H1 (cell line): ENCODE measurements at regions not wholly inside any gene's neighbourhood (a gene's known extent, or its start where the extent isn't known, plus 50 kb on each side); places are given as distances from the start of the nearest gene placed in this dataset.

Experiments used
- CTCF ChIA-PET: fragments of 300-600 bp; sonication (Branson Sonifier 250); formaldehyde crosslinking; loops from one replicate; lab custom pipeline; 2021; ENCODE audit not compliant: partially characterized antibody; lab: Charles Lee
- POLR2A ChIA-PET: fragments of 300-600 bp; sonication (Branson Sonifier 250); formaldehyde crosslinking; loops from one replicate; lab custom pipeline; 2021; ENCODE audit warnings: inconsistent platforms; ENCODE audit not compliant: partially characterized antibody; lab: Charles Lee
- DNase-seq, 2 experiments: peaks; one replicate each; pipeline versions ENCODE4 v3.0.0 to v3.0.0-alpha.2; 2010 to 2022; ENCODE audit warnings: low spot score in 2 of 2, low read depth in 1 of 2, mixed read lengths in 1 of 2
- FAIRE-seq: peaks from 2 replicates; lab custom pipeline; 2011; peaks lifted over from hg19 to GRCh38; lab: Jason Lieb, UNC
- H2AFZ ChIP-seq: 2 replicates; pipeline ENCODE4 v1.8.1; 2012; ENCODE audit warnings: low read length, inconsistent platforms
- H2AK5ac ChIP-seq: 2 replicates; pipeline ENCODE4 v1.6.1; 2013; ENCODE audit warnings: low read depth, low read length
- H2BK120ac ChIP-seq: replicated peaks from 2 replicates; pipeline ENCODE3; 2013; ENCODE audit warnings: low read depth, low read length, inconsistent platforms
- H2BK12ac ChIP-seq: 2 replicates; pipeline ENCODE4 v1.6.1; 2013; ENCODE audit warnings: low read depth, low read length
- H2BK15ac ChIP-seq: 2 replicates; pipeline ENCODE4 v1.6.1; 2013; ENCODE audit warnings: low read length
- H2BK20ac ChIP-seq: 2 replicates; pipeline ENCODE4 v1.6.1; 2013; ENCODE audit warnings: low read length
- H2BK5ac ChIP-seq: 2 replicates; pipeline ENCODE4 v1.6.1; 2013; ENCODE audit warnings: low read depth, low read length
- H3K14ac ChIP-seq: 2 replicates; pipeline ENCODE4 v1.6.1; 2013; ENCODE audit warnings: inconsistent platforms; ENCODE audit not compliant: insufficient read length
- H3K18ac ChIP-seq: 2 replicates; pipeline ENCODE4 v1.6.1; 2013; ENCODE audit warnings: low read length; ENCODE audit errors: extremely low read depth
- H3K23ac ChIP-seq: 2 replicates; pipeline ENCODE4 v1.6.1; 2013; ENCODE audit warnings: inconsistent platforms; ENCODE audit not compliant: insufficient read length
- H3K23me2 ChIP-seq: 2 replicates; pipeline ENCODE4 v1.6.1; 2013; ENCODE audit warnings: low read depth, low read length
- H3K27ac ChIP-seq: 2 replicates; pipeline ENCODE4 v1.6.1; 2011; ENCODE audit warnings: low read depth, low read length, inconsistent platforms
- H3K27me3 ChIP-seq, 4 experiments: replicated peaks in 1 of 4; 1 replicate in 1 of 4; 2 replicates in 3 of 4; pipeline versions ENCODE4 v1.6.1 to v1.8.1; 2011 to 2013; ENCODE audit warnings: low read length in 3 of 4, mild to moderate bottlenecking in 3 of 4, inconsistent platforms in 2 of 4, mixed read lengths in 2 of 4, moderate library complexity in 1 of 4; ENCODE audit not compliant: control insufficient read depth in 3 of 4, insufficient read depth in 3 of 4; ENCODE audit errors: extremely low read depth in 1 of 4
- H3K36me3 ChIP-seq, 4 experiments: 2 replicates each; pipeline versions ENCODE4 v1.6.1 to v1.8.1; 2011 to 2013; ENCODE audit warnings: mild to moderate bottlenecking in 4 of 4, low read length in 3 of 4, moderate library complexity in 2 of 4, control low read depth in 1 of 4, inconsistent platforms in 1 of 4; ENCODE audit not compliant: insufficient read depth in 4 of 4, control insufficient read depth in 2 of 4
- H3K4ac ChIP-seq: replicated peaks from 2 replicates; pipeline ENCODE3; 2013; ENCODE audit warnings: low read length, low read depth, mixed read lengths, inconsistent platforms; ENCODE audit not compliant: insufficient read length
- H3K4me1 ChIP-seq, 4 experiments: replicated peaks in 1 of 4; 1 replicate in 1 of 4; 2 replicates in 3 of 4; pipeline versions ENCODE4 v1.6.1 to v1.8.1; 2011 to 2013; ENCODE audit warnings: low read length in 3 of 4, inconsistent platforms in 2 of 4, mixed read lengths in 1 of 4; ENCODE audit not compliant: insufficient read depth in 4 of 4, control insufficient read depth in 3 of 4
- H3K4me2 ChIP-seq, 2 experiments: 2 replicates each; pipeline versions ENCODE4 v1.6.1 to v1.8.1; 2011 to 2013; ENCODE audit warnings: low read depth in 2 of 2, low read length in 2 of 2, control low read depth in 1 of 2, inconsistent platforms in 1 of 2, mild to moderate bottlenecking in 1 of 2; ENCODE audit not compliant: insufficient read depth in 1 of 2
- H3K4me3 ChIP-seq, 4 experiments: fragments of 200-600, 300-600 bp in 1 of 4; sonication (generic), shearing (Covaris generic), sonication (Bioruptor Twin) in 1 of 4; 2 replicates each; pipeline versions ENCODE4 v1.5.1 to v1.8.1; 2011 to 2016; ENCODE audit warnings: low read length in 4 of 4, low read depth in 3 of 4, control low read depth in 2 of 4, inconsistent platforms in 2 of 4, mild to moderate bottlenecking in 2 of 4, mixed read lengths in 1 of 4, moderate library complexity in 1 of 4; ENCODE audit not compliant: insufficient read depth in 2 of 4; ENCODE audit errors: extremely low read depth in 1 of 4
- H3K56ac ChIP-seq: replicated peaks from 2 replicates; pipeline ENCODE3; 2013; ENCODE audit warnings: low read depth, mild to moderate bottlenecking, mixed read lengths, low read length, inconsistent platforms; ENCODE audit not compliant: insufficient read length
- H3K79me1 ChIP-seq: 2 replicates; pipeline ENCODE4 v1.6.1; 2013; ENCODE audit warnings: low read depth, low read length, control low read depth
- H3K79me2 ChIP-seq, 2 experiments: 2 replicates each; pipeline versions ENCODE4 v1.6.1 to v1.8.1; 2012 to 2013; ENCODE audit warnings: low read length in 2 of 2, mild to moderate bottlenecking in 2 of 2, inconsistent platforms in 1 of 2; ENCODE audit not compliant: insufficient read depth in 2 of 2, control insufficient read depth in 1 of 2
- H3K9ac ChIP-seq, 4 experiments: replicated peaks in 1 of 4; 1 replicate in 1 of 4; 2 replicates in 3 of 4; pipeline versions ENCODE4 v1.6.1 to v1.8.1; 2011 to 2013; ENCODE audit warnings: low read depth in 3 of 4, low read length in 3 of 4, control low read depth in 2 of 4, mild to moderate bottlenecking in 2 of 4, moderate library complexity in 2 of 4, inconsistent platforms in 1 of 4; ENCODE audit errors: extremely low read depth in 1 of 4
- H3K9me3 ChIP-seq, 2 experiments: 2 replicates each; pipeline versions ENCODE4 v1.6.1 to v1.8.1; 2012 to 2013; ENCODE audit warnings: mild to moderate bottlenecking in 2 of 2, moderate library complexity in 2 of 2, control low read depth in 1 of 2, inconsistent platforms in 1 of 2, low read depth in 1 of 2, low read length in 1 of 2, mixed read lengths in 1 of 2; ENCODE audit not compliant: insufficient read depth in 2 of 2
- H4K20me1 ChIP-seq, 2 experiments: replicated peaks in 1 of 2; 2 replicates each; pipeline versions ENCODE3 to v1.8.1; 2011 to 2013; ENCODE audit warnings: inconsistent platforms in 2 of 2, low read length in 2 of 2, mild to moderate bottlenecking in 1 of 2; ENCODE audit not compliant: insufficient read depth in 2 of 2, control insufficient read depth in 1 of 2
- H4K5ac ChIP-seq: 2 replicates; pipeline ENCODE4 v1.6.1; 2013; ENCODE audit warnings: low read length, low read depth, mixed read lengths, inconsistent platforms; ENCODE audit not compliant: insufficient read length
- H4K8ac ChIP-seq: 2 replicates; pipeline ENCODE4 v1.8.0; 2013; ENCODE audit warnings: mild to moderate bottlenecking, moderate library complexity, low read length, inconsistent platforms; ENCODE audit not compliant: insufficient read depth; ENCODE audit errors: extremely low read depth
- H4K91ac ChIP-seq: replicated peaks from 2 replicates; pipeline ENCODE3; 2013; ENCODE audit warnings: low read length, mixed read lengths, inconsistent platforms; ENCODE audit not compliant: insufficient read length
- ATF2 ChIP-seq: IDR thresholded peaks from 2 replicates; pipeline ENCODE4 v1.6.1; 2012; ENCODE audit warnings: low read length, inconsistent platforms
- E2F6 ChIP-seq: IDR thresholded peaks from 2 replicates; pipeline ENCODE4 v1.6.1; 2012; ENCODE audit warnings: inconsistent platforms
- HDAC2 ChIP-seq, 2 experiments: fragments of 300-600 bp in 1 of 2; sonication (generic) in 1 of 2; IDR thresholded peaks; 2 replicates each; pipeline ENCODE4 v1.6.1; 2011 to 2012; ENCODE audit warnings: low read depth in 2 of 2, low read length in 2 of 2, mild to moderate bottlenecking in 2 of 2, moderate library complexity in 2 of 2, borderline replicate concordance in 1 of 2, inconsistent platforms in 1 of 2
- KDM4A ChIP-seq: IDR thresholded peaks from one replicate; pipeline ENCODE4 v1.7.1; 2012; ENCODE audit warnings: low read depth, mild to moderate bottlenecking, moderate library complexity, low read length, inconsistent platforms; ENCODE audit not compliant: severe bottlenecking
- KDM5A ChIP-seq: fragments of 200-600 bp; IDR thresholded peaks from 2 replicates; pipeline ENCODE4 v1.7.1; 2012; ENCODE audit warnings: mild to moderate bottlenecking, low read length, inconsistent platforms, mixed read lengths
- NRF1 ChIP-seq: IDR thresholded peaks from 2 replicates; pipeline ENCODE4 v1.6.1; 2011; ENCODE audit warnings: mild to moderate bottlenecking, low read depth, low read length, improper control_type of control experiment
- RAD21 ChIP-seq, 2 experiments: IDR thresholded peaks in 1 of 2; conservative IDR thresholded peaks in 1 of 2; 2 replicates each; pipeline ENCODE4 v1.6.1; 2011; ENCODE audit warnings: low read depth in 2 of 2, low read length in 2 of 2, improper control_type of control experiment in 1 of 2, inconsistent platforms in 1 of 2, mild to moderate bottlenecking in 1 of 2, moderate library complexity in 1 of 2
- RXRA ChIP-seq: IDR thresholded peaks from 2 replicates; pipeline ENCODE4 v1.6.1; 2011; ENCODE audit warnings: low read depth, mild to moderate bottlenecking, low read length, moderate library complexity; ENCODE audit not compliant: insufficient read depth
- ZNF274 ChIP-seq: IDR thresholded peaks from 2 replicates; pipeline ENCODE4 v1.7.0; 2012; ENCODE audit warnings: low read length, borderline replicate concordance; ENCODE audit errors: extremely low read depth
- WGBS, 2 experiments: shearing (Covaris generic) in 1 of 2; methylation state at CpG; one replicate each; pipeline versions ENCODE4 v1.1.6 to v1.1.7; 2013 to 2015; ENCODE audit warnings: low lambda C conversion rate in 2 of 2, mixed read lengths in 2 of 2, inconsistent platforms in 1 of 2, low coverage in 1 of 2, missing lambda C conversion rate in 1 of 2; ENCODE audit not compliant: insufficient replicate concordance in 2 of 2, insufficient coverage in 1 of 2, insufficient read length in 1 of 2; ENCODE audit errors: extremely low coverage in 1 of 2, missing lambda C conversion rate in 1 of 2; 5-methylcytosine and 5-hydroxymethylcytosine counted together

- FAIRE-seq (no peak), DNase-seq (no peak)
- Histone ChIP-seq H3K9ac (no peak overlapping the region), H3K36me3 (no peaks in the 10 kb centered on the region), H3K56ac (no peak overlapping the region), H4K8ac (no peak overlapping the region), H3K27me3 (peaks cover 0 to 1% (median 0%) of the 10 kb centered on the region in 4 experiments; a peak in 1 of 7 replicates), H3K9me3 (no peaks in the 10 kb centered on the region), H3K18ac (no peak overlapping the region), H3K79me2 (no peaks in the 10 kb centered on the region), H3K27ac (no peak overlapping the region), H2AFZ (no peak overlapping the region), H4K5ac (no peak overlapping the region), H4K20me1 (no peaks in the 10 kb centered on the region), H3K79me1 (no peaks in the 10 kb centered on the region), H2BK12ac (no peak overlapping the region), H3K23ac (no peak overlapping the region), H3K4me2 (no peak overlapping the region), H2BK15ac (no peak overlapping the region), H2AK5ac (no peak overlapping the region), H2BK20ac (no peak overlapping the region), H3K4me3 (no peak overlapping the region), H2BK5ac (no peak overlapping the region), H3K23me2 (no peaks in the 10 kb centered on the region), H4K91ac (no peak overlapping the region), H2BK120ac (no peak overlapping the region), H3K14ac (no peak overlapping the region), H3K4ac (no peak overlapping the region), H3K4me1 (peaks cover 0 to 5% (median 1%) of the 10 kb centered on the region in 4 experiments; a peak in 3 of 7 replicates)
- POLR2A ChIA-PET = interaction anchor here (1.3 kb wide), 1 partner anchor 12 kb away, joined by 3 read pairs; no protein-coding TSS in a partner anchor
- 79% methylated on average over 4 of the region's 4 CpGs; no CpG with 5 or more reads in 1 of the 2 experiments for WGBS, 2 experiments
- TF ChIP-seq NRF1 (no peak), RAD21 (IDR thresholded peaks at IDR 0.05 in 1 of 2, conservative IDR thresholded peaks at IDR 0.05 in 1 of 2; ENCODE audit: low read depth in 2 of 2, low read length in 2 of 2) (no peak), RXRA (no peak), HDAC2 (IDR thresholded peaks at IDR 0.05; ENCODE audit: borderline replicate concordance in 1 of 2, low read depth in 2 of 2, low read length in 2 of 2) (no peak), KDM5A (no peak), E2F6 (no peak), ZNF274 (no peak), ATF2 (no peak), KDM4A (no peak)
- CTCF ChIA-PET = interaction anchor here (1.3 kb wide), 1 partner anchor 103 kb away, joined by 3 read pairs; no protein-coding TSS in a partner anchor
These were observed 114.1 kb upstream of the OSR1 start for GRCh38 chr2:19472391-19472978.
